ENCODE measurements at regions not wholly inside any gene's neighbourhood (a gene's known extent, or its start where the extent isn't known, plus 50 kb on each side); places are given as distances from the start of the nearest gene placed in this dataset.

DNA sequence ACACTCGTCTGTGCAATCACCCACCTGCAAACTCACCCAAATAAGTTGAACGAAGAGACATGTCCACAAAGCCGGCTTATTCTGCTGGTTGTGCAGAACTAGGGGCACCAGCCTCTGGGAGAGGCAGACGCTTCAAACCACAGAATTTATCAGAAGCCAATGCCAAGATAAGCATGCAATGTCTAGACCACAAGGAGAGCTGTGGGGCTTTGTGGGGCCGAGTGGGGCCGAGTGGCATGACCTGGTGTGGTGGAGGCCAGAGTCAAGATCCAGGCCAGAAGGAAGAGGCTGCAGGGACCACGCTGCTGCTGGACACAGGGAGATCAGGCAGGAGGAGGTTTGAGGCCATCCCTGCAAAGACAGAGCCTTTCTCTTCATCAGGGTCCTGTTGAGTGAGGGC lies 259.0 kb downstream of the IRX2 start:
- TF ChIP-seq, protein P1, sequence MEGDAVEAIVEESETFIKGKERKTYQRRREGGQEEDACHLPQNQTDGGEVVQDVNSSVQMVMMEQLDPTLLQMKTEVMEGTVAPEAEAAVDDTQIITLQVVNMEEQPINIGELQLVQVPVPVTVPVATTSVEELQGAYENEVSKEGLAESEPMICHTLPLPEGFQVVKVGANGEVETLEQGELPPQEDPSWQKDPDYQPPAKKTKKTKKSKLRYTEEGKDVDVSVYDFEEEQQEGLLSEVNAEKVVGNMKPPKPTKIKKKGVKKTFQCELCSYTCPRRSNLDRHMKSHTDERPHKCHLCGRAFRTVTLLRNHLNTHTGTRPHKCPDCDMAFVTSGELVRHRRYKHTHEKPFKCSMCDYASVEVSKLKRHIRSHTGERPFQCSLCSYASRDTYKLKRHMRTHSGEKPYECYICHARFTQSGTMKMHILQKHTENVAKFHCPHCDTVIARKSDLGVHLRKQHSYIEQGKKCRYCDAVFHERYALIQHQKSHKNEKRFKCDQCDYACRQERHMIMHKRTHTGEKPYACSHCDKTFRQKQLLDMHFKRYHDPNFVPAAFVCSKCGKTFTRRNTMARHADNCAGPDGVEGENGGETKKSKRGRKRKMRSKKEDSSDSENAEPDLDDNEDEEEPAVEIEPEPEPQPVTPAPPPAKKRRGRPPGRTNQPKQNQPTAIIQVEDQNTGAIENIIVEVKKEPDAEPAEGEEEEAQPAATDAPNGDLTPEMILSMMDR (IDR thresholded peaks at IDR 0.05; ENCODE audit: control extremely low read depth in 1 of 3, insufficient read depth in 1 of 3, low read depth in 1 of 3, low read length in 3 of 3), result no peak
- no peak for TF ChIP-seq SIN3A (conservative IDR thresholded peaks at IDR 0.05 in 1 of 2, IDR thresholded peaks at IDR 0.05 in 1 of 2; ENCODE audit: low read depth in 1 of 2, low read length in 2 of 2)
- TF ChIP-seq EP300 (IDR thresholded peaks at IDR 0.05; ENCODE audit: borderline replicate concordance in 1 of 2, low read depth in 2 of 2, low read length in 2 of 2), result no peak
- TF ChIP-seq RAD21 (IDR thresholded peaks at IDR 0.05 in 1 of 2, conservative IDR thresholded peaks at IDR 0.05 in 1 of 2; ENCODE audit: low read depth in 2 of 2, low read length in 2 of 2), result no peak
- TF ChIP-seq POLR2A (IDR thresholded peaks at IDR 0.05; ENCODE audit: control extremely low read depth in 1 of 2, low read depth in 2 of 2, low read length in 2 of 2), result no peak
- TF ChIP-seq SP1 (IDR thresholded peaks at IDR 0.05; ENCODE audit: low read depth, low read length), result no peak
- TF ChIP-seq RFX5 (IDR thresholded peaks at IDR 0.05; ENCODE audit: borderline replicate concordance, low read depth, low read length), result no peak
- TF ChIP-seq CBX5 (IDR thresholded peaks at IDR 0.05; ENCODE audit: low read depth, low read length), result no peak

Measured in H1 (cell line).